HG02943 (cell line): ENCODE measurements at regions not wholly inside any gene's neighbourhood (a gene's known extent, or its start where the extent isn't known, plus 50 kb on each side); places are given as distances from the start of the nearest gene placed in this dataset.

Experiments used
- ATAC-seq: cut with Tn5 transposase; IDR thresholded peaks from one replicate; pipeline ENCODE4 v1.9.1; 2021; ENCODE audit warnings: mild to moderate bottlenecking, low read depth, moderate library complexity; ENCODE audit not compliant: unreplicated experiment

- no peak for ATAC-seq
These were observed 146.1 kb downstream of the PDHA2 start for GRCh38 chr4:95985791-95986550.

DNA sequence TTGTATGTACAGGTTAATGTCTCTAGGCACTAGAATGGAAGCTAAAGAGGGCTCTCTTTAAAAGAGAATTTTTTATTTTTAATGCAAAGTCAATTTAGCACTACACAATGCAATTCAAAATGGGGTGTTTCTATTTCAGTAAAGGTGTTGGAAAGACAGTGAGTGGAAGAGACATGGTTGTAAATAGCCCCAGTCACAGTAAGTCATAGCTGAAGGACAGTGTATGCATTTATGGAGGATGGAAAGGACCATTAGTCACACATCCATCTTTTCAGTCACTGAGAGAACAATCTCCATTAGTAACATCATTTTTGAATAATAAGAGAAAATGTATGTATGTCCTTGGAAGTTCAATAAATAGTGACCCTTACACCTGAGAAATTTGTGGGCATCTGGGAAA lies 148.0 kb downstream of the PDHA2 start:
- no peak for ATAC-seq

DNA sequence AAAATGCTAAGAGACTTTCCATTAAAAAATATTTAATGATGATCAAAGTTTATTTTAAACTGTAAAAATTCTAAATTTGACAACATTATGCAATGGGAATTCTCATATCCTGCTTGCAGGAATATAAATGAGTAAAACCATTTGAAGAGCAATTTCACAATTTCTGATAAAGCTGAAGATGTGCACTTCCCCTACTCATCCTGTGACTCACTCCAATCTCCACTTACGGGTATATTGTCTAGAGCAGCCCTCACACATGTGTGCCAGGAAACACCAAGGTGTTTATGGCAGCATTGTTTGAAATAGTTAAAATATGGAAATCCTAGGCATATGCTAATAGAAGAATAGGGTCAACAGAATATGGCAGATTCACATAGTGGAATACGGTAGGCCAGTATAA lies 158.4 kb downstream of the PDHA2 start:
- ATAC-seq = no peak

GRCh38 chr4:96003951-96004740 lies 164.3 kb downstream of the PDHA2 start:
- no peak for ATAC-seq

DNA sequence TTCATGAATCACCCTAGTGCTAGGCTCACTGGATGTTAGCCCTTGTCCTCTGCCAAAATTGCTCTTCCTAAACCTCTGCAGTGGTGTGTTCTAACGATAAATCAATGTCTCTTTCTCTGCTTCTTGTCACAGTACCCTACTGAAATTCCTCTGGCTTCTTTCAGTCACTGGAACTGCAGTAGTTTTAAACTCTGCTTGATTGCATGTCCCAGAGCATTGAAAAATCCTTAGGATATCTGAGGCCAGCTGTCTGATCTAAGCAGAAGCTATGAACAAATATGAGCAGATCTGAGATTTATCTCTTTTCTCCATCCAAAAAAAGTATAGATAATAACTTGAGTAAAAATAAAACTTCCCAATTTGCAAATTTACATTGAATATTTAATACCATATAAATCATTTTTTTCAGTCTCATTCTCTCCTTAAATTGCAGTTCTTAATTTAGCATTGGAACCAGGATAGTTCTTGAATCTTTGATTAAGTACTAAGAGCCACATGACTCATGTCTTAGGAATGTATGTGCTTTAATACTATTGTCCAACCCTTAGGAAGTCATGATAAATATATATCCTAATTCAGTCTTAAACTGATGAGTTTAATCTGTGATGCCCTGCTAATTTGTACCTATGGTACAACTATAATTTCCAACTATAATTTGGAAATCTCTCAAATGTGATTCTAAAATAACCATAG lies 169.7 kb downstream of the PDHA2 start:
- no peak for ATAC-seq

- no peak for ATAC-seq
These were observed 172.8 kb downstream of the PDHA2 start for GRCh38 chr4:96012687-96013086.

- ATAC-seq = no peak
These were observed 176.9 kb downstream of the PDHA2 start for GRCh38 chr4:96016634-96017299.

- no peak for ATAC-seq
These were observed 185.1 kb downstream of the PDHA2 start for GRCh38 chr4:96025011-96025410.

DNA sequence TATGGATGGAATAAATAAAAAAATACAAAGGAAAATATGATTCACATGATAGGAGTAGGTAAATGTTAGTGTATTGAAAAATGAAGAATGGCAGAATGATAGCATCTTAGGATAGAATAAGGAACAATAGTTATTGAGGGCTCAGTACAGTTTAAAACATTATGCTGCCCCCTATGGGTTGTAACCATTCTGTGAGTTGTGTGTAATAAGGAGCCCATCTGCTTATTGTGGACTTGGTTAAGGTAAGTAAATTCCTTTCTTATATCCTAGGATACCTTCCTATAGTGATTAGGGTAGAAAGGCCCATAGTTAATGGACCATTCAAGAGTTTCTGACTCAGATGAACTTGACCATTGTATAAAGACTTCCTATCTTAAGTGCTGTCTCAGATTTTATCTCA lies 195.8 kb downstream of the PDHA2 start:
- no peak for ATAC-seq

DNA sequence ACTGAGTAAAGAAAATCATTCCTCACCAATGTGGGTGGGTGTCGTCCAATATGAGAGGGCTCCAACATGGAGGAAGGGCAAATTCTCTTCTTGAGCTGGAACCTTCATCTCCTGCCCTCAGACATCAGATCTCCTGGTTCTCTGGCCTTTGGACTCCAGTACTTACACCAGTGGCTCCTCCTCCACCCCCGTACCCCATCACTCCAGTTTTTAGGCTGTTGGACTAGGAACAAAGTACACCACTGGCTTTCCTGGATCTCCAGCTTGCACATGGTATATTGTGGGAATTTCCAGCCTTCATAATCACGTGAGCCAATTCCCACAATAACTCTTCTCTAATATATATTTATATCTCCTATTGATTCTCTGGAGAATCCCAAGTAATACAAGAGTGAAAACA lies 196.9 kb downstream of the PDHA2 start:
- no peak for ATAC-seq

DNA sequence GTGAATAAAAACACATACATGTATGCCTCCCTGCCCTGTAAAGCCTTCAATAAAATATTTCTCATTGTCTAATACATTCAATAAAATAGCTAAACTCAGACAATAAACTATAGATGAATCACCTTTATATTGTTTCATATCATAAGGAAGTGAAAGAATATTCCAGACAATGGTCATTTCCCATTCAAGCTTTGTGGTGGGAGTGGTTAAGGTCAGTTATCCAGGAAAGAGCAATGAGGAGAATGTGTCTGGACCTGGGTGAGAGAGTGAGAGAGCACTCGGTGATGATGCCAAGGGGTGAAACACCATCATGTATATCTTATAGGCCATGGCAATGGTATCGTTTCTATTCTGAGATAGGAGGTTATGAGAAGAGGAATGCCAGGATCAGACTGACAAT lies 197.8 kb downstream of the PDHA2 start:
- ATAC-seq = no peak

DNA sequence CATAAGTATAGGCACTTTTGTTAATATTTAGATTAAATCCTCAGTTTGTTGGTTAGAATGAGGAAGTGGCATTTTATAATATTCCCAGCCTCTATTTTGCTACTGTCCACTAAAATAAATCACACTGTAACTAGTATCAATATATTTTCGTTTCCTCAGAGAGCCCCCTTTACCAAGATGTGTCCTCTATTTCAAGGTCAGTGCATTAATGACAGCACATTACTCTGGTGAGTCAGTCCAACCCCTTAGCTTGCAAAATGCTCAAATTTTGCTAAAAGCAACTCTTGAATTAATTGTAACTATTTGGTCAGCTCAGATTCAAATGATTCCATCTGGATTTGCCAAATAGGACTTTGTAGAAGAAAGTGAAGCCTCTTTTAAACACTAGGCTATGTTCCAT lies 199.3 kb downstream of the PDHA2 start:
- no peak for ATAC-seq

DNA sequence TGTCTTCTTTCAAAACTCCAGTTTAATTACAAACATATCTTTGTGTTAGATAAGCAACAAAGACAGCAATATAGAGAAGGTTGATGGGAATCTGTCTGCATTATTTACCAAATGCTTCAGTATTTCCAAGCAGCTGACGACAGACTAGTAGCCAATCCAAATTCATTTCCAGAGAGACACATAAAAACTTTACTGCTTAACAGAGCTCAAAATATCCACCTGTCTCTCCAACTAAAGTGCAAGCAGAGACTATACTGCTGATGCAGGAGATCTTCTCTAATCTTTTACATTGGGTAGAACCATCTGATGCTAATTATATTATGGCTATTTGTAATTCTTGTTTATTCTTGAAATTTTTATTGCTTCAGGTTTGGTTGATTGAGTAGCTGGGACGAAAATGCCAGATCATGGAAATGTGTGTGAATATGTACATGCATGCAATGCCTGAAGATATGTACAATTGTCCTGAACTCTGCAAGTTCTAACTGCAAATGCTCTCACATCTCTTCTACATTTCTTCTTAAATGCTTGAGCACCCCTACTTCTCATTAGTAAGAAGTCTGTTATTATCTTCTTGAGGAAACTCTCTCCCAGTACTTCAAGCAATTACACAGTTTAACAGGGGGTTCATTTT lies 200.0 kb downstream of the PDHA2 start:
- ATAC-seq = no peak

GRCh38 chr4:96044971-96045370 lies 205.1 kb downstream of the PDHA2 start:
- ATAC-seq = no peak

DNA sequence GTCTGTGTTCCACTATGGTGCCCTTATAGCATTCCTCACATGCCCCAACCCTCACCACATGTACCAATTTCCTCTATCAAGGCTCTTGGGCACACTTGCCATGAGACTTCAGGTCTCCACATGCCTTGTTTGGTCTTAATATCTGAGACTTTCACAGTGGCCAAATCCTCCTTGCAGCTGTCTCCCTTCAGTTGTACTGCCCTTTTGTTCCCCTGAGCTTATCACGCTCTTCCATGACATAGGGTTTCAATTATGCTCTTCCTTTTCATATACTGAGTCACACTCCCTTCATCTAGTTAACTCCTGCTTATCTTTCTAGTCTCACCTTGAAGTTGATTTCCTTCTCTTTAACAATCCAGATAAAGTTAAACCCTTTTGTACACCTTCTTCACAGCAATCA lies 212.9 kb downstream of the PDHA2 start:
- ATAC-seq = no peak

DNA sequence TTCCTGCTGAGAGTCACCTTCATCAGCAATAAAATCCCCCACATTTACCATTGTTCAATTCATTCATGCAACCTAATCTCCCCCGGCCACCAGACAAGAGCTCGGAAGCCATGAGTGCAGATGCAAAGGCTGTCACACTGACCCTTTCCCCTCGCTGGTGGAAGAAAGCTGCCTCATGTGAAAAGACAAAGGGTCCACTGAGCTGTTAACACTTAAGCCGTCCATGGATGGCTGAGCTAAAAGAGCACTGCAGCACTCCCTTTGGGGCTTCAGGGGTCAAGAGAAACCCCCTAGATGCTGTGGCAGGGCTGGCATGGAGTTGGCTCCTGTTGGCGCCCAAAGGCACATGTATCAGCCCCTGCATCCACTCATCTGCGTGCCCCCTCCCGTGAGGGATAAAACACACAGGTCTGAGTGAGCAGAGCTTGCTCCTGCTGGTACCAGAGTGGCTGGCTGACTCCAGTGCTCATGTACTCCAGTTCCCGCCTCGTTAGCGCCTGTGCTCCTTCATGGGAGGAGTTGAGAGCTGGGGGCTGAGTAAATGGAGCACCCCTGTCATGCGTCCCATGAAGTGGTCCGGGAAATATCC lies 216.5 kb downstream of the PDHA2 start:
- no peak for ATAC-seq

DNA sequence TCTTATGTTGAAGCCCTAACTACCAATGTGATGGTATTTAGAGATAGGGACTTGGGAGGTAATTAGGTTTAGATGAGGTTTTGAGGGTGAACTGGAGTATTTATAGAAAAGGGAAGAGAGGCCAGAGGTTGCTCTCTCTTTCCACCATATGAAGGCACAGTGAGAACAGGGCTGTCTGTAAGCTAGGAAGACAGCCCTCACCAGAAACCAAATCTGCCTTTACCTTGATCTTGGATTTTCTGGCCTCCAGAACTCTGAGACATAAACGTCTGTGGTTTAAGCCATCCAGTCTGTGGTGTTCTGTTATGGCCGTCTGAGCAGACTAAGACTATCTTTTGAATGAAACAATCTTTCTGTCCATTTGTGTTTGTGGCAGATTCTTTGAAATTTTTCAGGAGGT lies 223.7 kb downstream of the PDHA2 start:
- no peak for ATAC-seq

GRCh38 chr4:96073461-96073860 lies 233.6 kb downstream of the PDHA2 start:
- ATAC-seq = no peak

DNA sequence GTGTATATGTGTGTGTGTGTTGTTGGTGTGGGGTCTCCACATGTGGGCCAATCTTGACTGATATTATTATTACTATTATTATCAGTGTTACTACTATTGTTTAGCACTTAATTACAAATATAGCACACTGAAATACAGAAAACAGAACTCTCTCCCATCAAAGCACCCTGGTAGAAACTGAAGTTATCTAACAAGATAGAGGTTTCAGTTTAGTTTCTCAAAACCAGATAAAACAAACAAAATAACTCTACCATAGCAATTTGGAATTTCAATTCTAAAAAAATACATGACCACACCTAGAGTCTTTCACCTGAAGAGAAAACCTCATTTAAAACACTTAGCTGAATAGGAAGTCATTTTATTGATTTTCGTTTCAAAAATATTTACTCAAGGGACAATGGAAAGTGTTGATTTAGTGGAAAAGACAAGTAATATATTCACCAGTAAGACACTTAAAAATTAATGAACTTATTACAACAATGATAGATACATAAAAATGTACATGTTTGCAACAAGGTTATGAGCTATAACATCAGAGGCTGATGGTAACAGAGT lies 252.3 kb downstream of the PDHA2 start:
- no peak for ATAC-seq

GRCh38 chr4:96093057-96093456 lies 253.2 kb downstream of the PDHA2 start:
- no peak for ATAC-seq
